ENCODE measurements at regions not wholly inside any gene's neighbourhood (a gene's known extent, or its start where the extent isn't known, plus 50 kb on each side); places are given as distances from the start of the nearest gene placed in this dataset.

DNA sequence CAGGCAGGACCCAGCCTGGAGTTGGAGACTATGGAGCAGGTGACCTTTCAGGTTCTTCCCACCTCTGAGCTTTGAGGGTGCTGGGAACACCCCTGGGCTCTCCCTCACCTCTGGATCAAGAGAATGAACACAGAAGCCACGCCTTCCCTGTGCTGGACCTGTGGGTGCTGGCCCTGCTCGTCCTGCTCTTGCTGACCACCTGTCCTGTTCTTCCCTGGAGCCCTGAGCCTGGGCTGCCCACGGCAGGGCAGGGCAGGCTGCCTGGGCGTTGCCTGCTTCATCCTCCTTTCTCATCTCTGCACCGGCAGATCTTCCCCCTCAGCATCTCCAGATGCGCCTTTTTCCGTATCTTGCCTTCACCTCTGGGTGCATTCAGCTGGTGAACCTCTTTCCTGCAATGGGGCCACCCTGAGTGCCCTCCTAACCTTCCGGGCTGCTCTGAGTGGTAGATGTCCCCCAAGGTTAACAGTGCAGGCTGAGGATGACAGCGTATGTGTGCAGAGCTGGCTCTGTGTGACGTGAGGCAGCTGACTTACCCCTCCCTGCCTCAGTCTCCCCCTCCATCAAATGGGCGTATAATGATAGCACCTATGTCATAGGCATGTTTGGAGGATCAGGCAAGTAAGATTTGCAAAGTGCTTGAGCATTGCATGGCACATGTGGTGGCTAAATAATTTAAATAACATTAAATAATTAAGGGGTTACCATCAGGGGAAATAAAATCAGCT is 225.8 kb upstream of the CIBAR2 start:
- Mint-ChIP-seq H3K9me3 (peaks cover 0 to 3% of the 10 kb centered on the region in 2 experiments; a peak in 2 of 5 replicates), H3K27ac (no peak overlapping the region), H3K4me1 (peaks cover 27 to 36% of the 10 kb centered on the region in 2 experiments), H3K36me3 (ENCODE audit: insufficient read depth in 1 of 3, low read depth in 3 of 3) (peaks cover 0 to 7% (median 2%) of the 10 kb centered on the region in 3 experiments; a peak in 3 of 7 replicates), H3K4me3 (no peak overlapping the region), H3K27me3 (ENCODE audit: low read depth) (peaks cover 79% of the 10 kb centered on the region)
- Histone ChIP-seq H3K56ac (ENCODE audit: insufficient read length, low read depth, low read length) (no peak overlapping the region), H3K18ac (ENCODE audit: insufficient read length, low read depth, low read length) (no peak overlapping the region), H2BK5ac (ENCODE audit: insufficient read length, low read length) (no peak overlapping the region), H4K8ac (replicated peaks; ENCODE audit: insufficient read length, low read depth, low read length) (no peak overlapping the region), H3K79me2 (ENCODE audit: insufficient read depth, low read length) (no peaks in the 10 kb centered on the region; the same call in 1 of the 2 replicates), H3T11ph (ENCODE audit: low read length) (no peak overlapping the region), H3K27me3 (ENCODE audit: insufficient read depth, low read length) (peaks cover 10% of the 10 kb centered on the region; the same call in 1 of the 2 replicates), H4K20me1 (ENCODE audit: control insufficient read depth, insufficient read depth, insufficient read length) (peaks cover 2% of the 10 kb centered on the region), H4K5ac (ENCODE audit: insufficient read length, low read depth, low read length) (no peak overlapping the region), H2BK12ac (ENCODE audit: insufficient read length, low read depth, low read length) (no peak overlapping the region), H3K9ac (ENCODE audit: extremely low read depth, insufficient read length, low read length) (no peak overlapping the region), H2AFZ (ENCODE audit: low read length) (no peak overlapping the region), H3K23ac (ENCODE audit: insufficient read length, low read depth, low read length) (no peak overlapping the region), H3K4me2 (ENCODE audit: insufficient read depth, insufficient read length, low read length) (no peak overlapping the region), H2BK20ac (ENCODE audit: low read depth, low read length, poor library complexity, severe bottlenecking) (no peak overlapping the region), H3K27ac (ENCODE audit: insufficient read length, low read depth, low read length) (no peak overlapping the region), H3K14ac (ENCODE audit: insufficient read depth, low read length) (no peak overlapping the region; the same call in 1 of the 2 replicates), H3K4me1 (ENCODE audit: insufficient read depth, low read length) (peaks cover 4% of the 10 kb centered on the region), H3K4ac (ENCODE audit: low read depth, low read length) (no peak overlapping the region), H2BK15ac (ENCODE audit: low read depth, low read length) (no peak overlapping the region), H3K23me2 (ENCODE audit: insufficient read length, low read depth, low read length, poor library complexity, severe bottlenecking) (peaks cover 12% of the 10 kb centered on the region), H4K91ac (ENCODE audit: insufficient read length, low read depth, low read length) (no peak overlapping the region), H3K9me3 (ENCODE audit: control insufficient read depth, low read depth, low read length) (no peaks in the 10 kb centered on the region), H2BK120ac (ENCODE audit: low read depth, low read length, poor library complexity, severe bottlenecking) (no peak overlapping the region), H3K79me1 (ENCODE audit: insufficient read depth, low read depth, low read length, poor library complexity, severe bottlenecking) (no peaks in the 10 kb centered on the region), H2AK5ac (ENCODE audit: insufficient read length, low read length) (no peak overlapping the region)
- TF ChIP-seq, protein P1, sequence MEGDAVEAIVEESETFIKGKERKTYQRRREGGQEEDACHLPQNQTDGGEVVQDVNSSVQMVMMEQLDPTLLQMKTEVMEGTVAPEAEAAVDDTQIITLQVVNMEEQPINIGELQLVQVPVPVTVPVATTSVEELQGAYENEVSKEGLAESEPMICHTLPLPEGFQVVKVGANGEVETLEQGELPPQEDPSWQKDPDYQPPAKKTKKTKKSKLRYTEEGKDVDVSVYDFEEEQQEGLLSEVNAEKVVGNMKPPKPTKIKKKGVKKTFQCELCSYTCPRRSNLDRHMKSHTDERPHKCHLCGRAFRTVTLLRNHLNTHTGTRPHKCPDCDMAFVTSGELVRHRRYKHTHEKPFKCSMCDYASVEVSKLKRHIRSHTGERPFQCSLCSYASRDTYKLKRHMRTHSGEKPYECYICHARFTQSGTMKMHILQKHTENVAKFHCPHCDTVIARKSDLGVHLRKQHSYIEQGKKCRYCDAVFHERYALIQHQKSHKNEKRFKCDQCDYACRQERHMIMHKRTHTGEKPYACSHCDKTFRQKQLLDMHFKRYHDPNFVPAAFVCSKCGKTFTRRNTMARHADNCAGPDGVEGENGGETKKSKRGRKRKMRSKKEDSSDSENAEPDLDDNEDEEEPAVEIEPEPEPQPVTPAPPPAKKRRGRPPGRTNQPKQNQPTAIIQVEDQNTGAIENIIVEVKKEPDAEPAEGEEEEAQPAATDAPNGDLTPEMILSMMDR (conservative IDR thresholded peaks at IDR 0.05) = no peak
- no CpG with 5 or more reads among the region's 11 CpGs for WGBS (ENCODE audit: extremely low coverage, insufficient read length, low lambda C conversion rate)
- no peak for DNase-seq

Data from H9 (cell line).